WTC11 (cell line): ENCODE measurements at regions not wholly inside any gene's neighbourhood (a gene's known extent, or its start where the extent isn't known, plus 50 kb on each side); places are given as distances from the start of the nearest gene placed in this dataset.
A peak's percentile ranks its signal among the peaks of the same experiment; 100 is the strongest.

Experiments
- ATAC-seq: fragments of 200-7000 bp; cut with Tn5 transposase; 2 replicates; pipeline ENCODE4 v1.10.0; 2021; ENCODE audit warnings: mild to moderate bottlenecking, moderate library complexity
- CTCF ChIA-PET: fragments of 300-600 bp; sonication (Branson Sonifier 250); formaldehyde crosslinking; loops from one replicate; lab custom pipeline; 2021; ENCODE audit warnings: antibody characterized with exemption; lab: Charles Lee
- POLR2A ChIA-PET: fragments of 350-600 bp; sonication (Branson Sonifier 250); formaldehyde crosslinking; loops from one replicate; lab custom pipeline; 2021; ENCODE audit warnings: antibody characterized with exemption; lab: Charles Lee
- DNase-seq: peaks from one replicate; pipeline ENCODE4 v3.0.0; 2021; ENCODE audit warnings: low spot score
- H3K27ac Mint-ChIP-seq: 2 replicates; pipeline ENCODE4 v1.8.0; 2021; ENCODE audit warnings: mixed read lengths
- H3K27me3 Mint-ChIP-seq: 2 replicates; pipeline ENCODE4 v1.8.0; 2021; ENCODE audit warnings: low read depth, mild to moderate bottlenecking, moderate library complexity, mixed read lengths
- H3K36me3 Mint-ChIP-seq: 2 replicates; pipeline ENCODE4 v1.8.0; 2021; ENCODE audit warnings: mixed read lengths
- H3K4me1 Mint-ChIP-seq: 2 replicates; pipeline ENCODE4 v1.8.0; 2022; ENCODE audit warnings: mixed read lengths
- H3K4me3 Mint-ChIP-seq: 2 replicates; pipeline ENCODE4 v1.8.0; 2021; ENCODE audit warnings: mild to moderate bottlenecking, moderate library complexity, mixed read lengths
- H3K9me3 Mint-ChIP-seq: 2 replicates; pipeline ENCODE4 v1.8.0; 2021; ENCODE audit warnings: mixed read lengths
- CREB1 ChIP-seq: sonication (generic); formaldehyde crosslinking; IDR thresholded peaks from 2 replicates; pipeline ENCODE4 v1.8.0; 2023; ENCODE audit warnings: mild to moderate bottlenecking, missing genetic modification reagents
- EMX1 ChIP-seq: fragments of 250-450 bp; sonication (Bioruptor Pico); IDR thresholded peaks from 2 replicates; pipeline ENCODE4 v1.8.0; 2021; ENCODE audit warnings: mild to moderate bottlenecking
- FOXP1 ChIP-seq: sonication (generic); formaldehyde crosslinking; IDR thresholded peaks from 2 replicates; pipeline ENCODE4 v1.8.0; 2022; ENCODE audit warnings: missing genetic modification reagents, mild to moderate bottlenecking, moderate library complexity, borderline replicate concordance
- GRHL2 ChIP-seq: fragments of 250-450 bp; sonication (Bioruptor Pico); IDR thresholded peaks from 2 replicates; pipeline ENCODE4 v1.8.0; 2022; ENCODE audit warnings: mild to moderate bottlenecking, moderate library complexity; ENCODE audit not compliant: insufficient replicate concordance, severe bottlenecking
- NFYB ChIP-seq: sonication (generic); formaldehyde crosslinking; conservative IDR thresholded peaks from 2 replicates; pipeline ENCODE4 v1.8.0; 2022; ENCODE audit warnings: low read depth, missing genetic modification reagents
- NR2C2 ChIP-seq: sonication (generic); formaldehyde crosslinking; IDR thresholded peaks from 2 replicates; pipeline ENCODE4 v1.8.0; 2022; ENCODE audit warnings: mild to moderate bottlenecking, missing genetic modification reagents
- SMAD4 ChIP-seq: sonication (generic); formaldehyde crosslinking; IDR thresholded peaks from 2 replicates; pipeline ENCODE4 v1.8.0; 2022; ENCODE audit warnings: mild to moderate bottlenecking, missing genetic modification reagents
- SP1 ChIP-seq: sonication (generic); formaldehyde crosslinking; conservative IDR thresholded peaks from 2 replicates; pipeline ENCODE4 v1.8.1; 2022; ENCODE audit warnings: missing genetic modification reagents
- ZNF232 ChIP-seq: sonication (generic); formaldehyde crosslinking; IDR thresholded peaks from 2 replicates; pipeline ENCODE4 v1.8.0; 2022; ENCODE audit warnings: mild to moderate bottlenecking, missing genetic modification reagents
- ZNF423 ChIP-seq: fragments of 250-450 bp; sonication (Bioruptor Pico); IDR thresholded peaks from 2 replicates; pipeline ENCODE4 v2.1.2; 2022; ENCODE audit warnings: mild to moderate bottlenecking, moderate library complexity
- TF ChIP-seq, protein P1 (sequence below): fragments of 200-600 bp; IDR thresholded peaks from 2 replicates; pipeline ENCODE4 v1.8.0; 2022; ENCODE audit warnings: antibody characterized with exemption
- TF ChIP-seq, protein P2 (sequence below): sonication (generic); formaldehyde crosslinking; conservative IDR thresholded peaks from 2 replicates; pipeline ENCODE4 v1.8.1; 2023; ENCODE audit warnings: mild to moderate bottlenecking, low read depth, missing genetic modification reagents, moderate library complexity
- TF ChIP-seq, protein P3 (sequence below): sonication (generic); formaldehyde crosslinking; IDR thresholded peaks from 2 replicates; pipeline ENCODE4 v1.8.1; 2023; ENCODE audit warnings: mild to moderate bottlenecking, missing genetic modification reagents, moderate library complexity
- TF ChIP-seq, protein P4 (sequence below): sonication (generic); formaldehyde crosslinking; IDR thresholded peaks from 2 replicates; pipeline ENCODE4 v1.8.1; 2023; ENCODE audit warnings: mild to moderate bottlenecking, missing genetic modification reagents, moderate library complexity
- TF ChIP-seq, protein P5 (sequence below): fragments of 250-450 bp; sonication (Bioruptor Pico); IDR thresholded peaks from 2 replicates; pipeline ENCODE4 v1.9.0; 2021; ENCODE audit warnings: mild to moderate bottlenecking, borderline replicate concordance
- TF ChIP-seq, protein P6 (sequence below): sonication (generic); formaldehyde crosslinking; IDR thresholded peaks from 2 replicates; pipeline ENCODE4 v1.8.1; 2022; ENCODE audit warnings: low read depth, mild to moderate bottlenecking, moderate library complexity, missing genetic modification reagents, borderline replicate concordance
- TF ChIP-seq, protein P7 (sequence below): sonication (generic); formaldehyde crosslinking; IDR thresholded peaks from 2 replicates; pipeline ENCODE4 v1.8.0; 2022; ENCODE audit warnings: mild to moderate bottlenecking, missing genetic modification reagents
- TF ChIP-seq, protein P8 (sequence below): fragments of 250-450 bp; sonication (Bioruptor Pico); IDR thresholded peaks from 2 replicates; pipeline ENCODE4 v1.9.0; 2021; ENCODE audit warnings: mild to moderate bottlenecking
- TF ChIP-seq, protein P9 (sequence below): sonication (generic); formaldehyde crosslinking; IDR thresholded peaks from 2 replicates; pipeline ENCODE4 v1.8.1; 2022; ENCODE audit warnings: mild to moderate bottlenecking, missing genetic modification reagents, moderate library complexity, borderline replicate concordance

DNA sequence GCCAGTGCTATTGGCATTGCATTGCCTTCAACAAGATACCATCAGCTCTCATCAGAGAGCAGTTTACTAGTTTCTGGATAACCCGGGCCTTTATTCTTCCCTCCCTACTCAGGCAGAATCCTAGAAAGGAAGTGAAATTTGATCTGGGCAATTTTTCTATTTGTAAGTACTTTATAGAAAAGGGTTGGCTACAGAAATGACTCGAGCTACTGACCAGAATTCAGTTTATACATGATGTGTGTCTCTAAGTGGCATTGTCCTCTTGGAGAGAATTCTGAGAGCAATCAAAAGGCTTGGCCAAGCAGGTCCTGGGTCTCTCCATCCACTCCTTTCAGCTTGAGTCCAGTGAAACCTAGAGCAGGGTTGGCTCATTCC, 192.7 kb upstream of the LEF1 start:
- ATAC-seq (no peak), DNase-seq (no peak)
- no peaks in the 10 kb centered on the region for H3K36me3 Mint-ChIP-seq
- H3K27me3 Mint-ChIP-seq, result 0 out of 2 replicates have a peak, but pooled peaks cover 3% of the 10 kb centered on the region
- peaks cover 19% of the 10 kb centered on the region for H3K4me1 Mint-ChIP-seq
- H3K27ac Mint-ChIP-seq, result no peak overlapping the region
- no peaks in the 10 kb centered on the region for H3K9me3 Mint-ChIP-seq
- TF ChIP-seq, protein P1, sequence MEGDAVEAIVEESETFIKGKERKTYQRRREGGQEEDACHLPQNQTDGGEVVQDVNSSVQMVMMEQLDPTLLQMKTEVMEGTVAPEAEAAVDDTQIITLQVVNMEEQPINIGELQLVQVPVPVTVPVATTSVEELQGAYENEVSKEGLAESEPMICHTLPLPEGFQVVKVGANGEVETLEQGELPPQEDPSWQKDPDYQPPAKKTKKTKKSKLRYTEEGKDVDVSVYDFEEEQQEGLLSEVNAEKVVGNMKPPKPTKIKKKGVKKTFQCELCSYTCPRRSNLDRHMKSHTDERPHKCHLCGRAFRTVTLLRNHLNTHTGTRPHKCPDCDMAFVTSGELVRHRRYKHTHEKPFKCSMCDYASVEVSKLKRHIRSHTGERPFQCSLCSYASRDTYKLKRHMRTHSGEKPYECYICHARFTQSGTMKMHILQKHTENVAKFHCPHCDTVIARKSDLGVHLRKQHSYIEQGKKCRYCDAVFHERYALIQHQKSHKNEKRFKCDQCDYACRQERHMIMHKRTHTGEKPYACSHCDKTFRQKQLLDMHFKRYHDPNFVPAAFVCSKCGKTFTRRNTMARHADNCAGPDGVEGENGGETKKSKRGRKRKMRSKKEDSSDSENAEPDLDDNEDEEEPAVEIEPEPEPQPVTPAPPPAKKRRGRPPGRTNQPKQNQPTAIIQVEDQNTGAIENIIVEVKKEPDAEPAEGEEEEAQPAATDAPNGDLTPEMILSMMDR, result no peak
- TF ChIP-seq ZNF423 (CRISPR knock-in tag) (no peak), NFYB (CRISPR knock-in tag) (no peak), NR2C2 (no peak)
- TF ChIP-seq, protein P2, sequence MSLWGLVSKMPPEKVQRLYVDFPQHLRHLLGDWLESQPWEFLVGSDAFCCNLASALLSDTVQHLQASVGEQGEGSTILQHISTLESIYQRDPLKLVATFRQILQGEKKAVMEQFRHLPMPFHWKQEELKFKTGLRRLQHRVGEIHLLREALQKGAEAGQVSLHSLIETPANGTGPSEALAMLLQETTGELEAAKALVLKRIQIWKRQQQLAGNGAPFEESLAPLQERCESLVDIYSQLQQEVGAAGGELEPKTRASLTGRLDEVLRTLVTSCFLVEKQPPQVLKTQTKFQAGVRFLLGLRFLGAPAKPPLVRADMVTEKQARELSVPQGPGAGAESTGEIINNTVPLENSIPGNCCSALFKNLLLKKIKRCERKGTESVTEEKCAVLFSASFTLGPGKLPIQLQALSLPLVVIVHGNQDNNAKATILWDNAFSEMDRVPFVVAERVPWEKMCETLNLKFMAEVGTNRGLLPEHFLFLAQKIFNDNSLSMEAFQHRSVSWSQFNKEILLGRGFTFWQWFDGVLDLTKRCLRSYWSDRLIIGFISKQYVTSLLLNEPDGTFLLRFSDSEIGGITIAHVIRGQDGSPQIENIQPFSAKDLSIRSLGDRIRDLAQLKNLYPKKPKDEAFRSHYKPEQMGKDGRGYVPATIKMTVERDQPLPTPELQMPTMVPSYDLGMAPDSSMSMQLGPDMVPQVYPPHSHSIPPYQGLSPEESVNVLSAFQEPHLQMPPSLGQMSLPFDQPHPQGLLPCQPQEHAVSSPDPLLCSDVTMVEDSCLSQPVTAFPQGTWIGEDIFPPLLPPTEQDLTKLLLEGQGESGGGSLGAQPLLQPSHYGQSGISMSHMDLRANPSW (CRISPR knock-in tag), result no peak
- TF ChIP-seq, protein P3, sequence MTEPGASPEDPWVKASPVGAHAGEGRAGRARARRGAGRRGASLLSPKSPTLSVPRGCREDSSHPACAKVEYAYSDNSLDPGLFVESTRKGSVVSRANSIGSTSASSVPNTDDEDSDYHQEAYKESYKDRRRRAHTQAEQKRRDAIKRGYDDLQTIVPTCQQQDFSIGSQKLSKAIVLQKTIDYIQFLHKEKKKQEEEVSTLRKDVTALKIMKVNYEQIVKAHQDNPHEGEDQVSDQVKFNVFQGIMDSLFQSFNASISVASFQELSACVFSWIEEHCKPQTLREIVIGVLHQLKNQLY (CRISPR knock-in tag), result no peak
- TF ChIP-seq, protein P4, sequence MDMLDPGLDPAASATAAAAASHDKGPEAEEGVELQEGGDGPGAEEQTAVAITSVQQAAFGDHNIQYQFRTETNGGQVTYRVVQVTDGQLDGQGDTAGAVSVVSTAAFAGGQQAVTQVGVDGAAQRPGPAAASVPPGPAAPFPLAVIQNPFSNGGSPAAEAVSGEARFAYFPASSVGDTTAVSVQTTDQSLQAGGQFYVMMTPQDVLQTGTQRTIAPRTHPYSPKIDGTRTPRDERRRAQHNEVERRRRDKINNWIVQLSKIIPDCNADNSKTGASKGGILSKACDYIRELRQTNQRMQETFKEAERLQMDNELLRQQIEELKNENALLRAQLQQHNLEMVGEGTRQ (CRISPR knock-in tag), result no peak
- ChIA-PET POLR2A (no interaction called here), CTCF (interaction anchor here (1.0 to 1.1 kb wide), 2 partner anchors 28 to 32 kb away, joined by 3 read pairs; no protein-coding TSS in a partner anchor)
- no peak overlapping the region for H3K4me3 Mint-ChIP-seq

DNA sequence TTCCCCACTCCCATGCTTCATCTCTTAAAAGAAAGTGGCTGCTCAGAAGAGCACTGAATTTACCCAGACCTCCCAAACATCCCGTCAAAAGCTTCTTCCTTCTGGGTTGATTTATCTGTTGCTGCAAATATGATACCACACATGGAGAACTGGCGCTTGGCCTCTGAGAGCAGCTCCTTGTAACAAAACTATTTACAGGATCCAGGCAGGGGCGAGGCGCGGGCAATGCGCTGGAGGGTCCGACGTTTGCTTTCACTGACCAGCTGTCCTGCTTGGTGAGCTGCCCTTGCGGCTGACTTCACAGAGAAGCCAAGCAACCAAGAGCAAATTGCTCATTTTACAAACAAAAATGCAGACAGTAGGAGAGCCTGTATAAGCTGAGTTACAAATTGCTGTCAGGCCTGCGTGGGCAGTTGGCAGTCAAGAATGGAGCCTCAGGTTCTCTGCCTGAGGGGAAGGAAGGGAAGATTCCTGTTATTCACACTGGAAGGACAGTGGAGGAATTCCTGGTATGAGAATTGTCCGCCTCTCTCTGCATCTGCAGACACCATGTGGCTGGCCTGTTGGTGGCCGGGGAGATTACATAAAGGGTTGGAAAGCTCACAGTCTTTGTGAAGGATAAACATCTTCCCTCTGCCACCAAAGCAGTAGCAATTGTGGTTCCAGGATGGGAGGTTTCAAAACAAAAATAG, 192.2 kb upstream of the LEF1 start:
- no peak overlapping the region for H3K4me3 Mint-ChIP-seq
- CTCF ChIA-PET, result interaction anchor here (1.0 to 1.4 kb wide), 4 partner anchors 22 to 70 kb away, joined by 3 read pairs; no protein-coding TSS in a partner anchor
- TF ChIP-seq ZNF232 (CRISPR knock-in tag), result no peak
- TF ChIP-seq SMAD4 (CRISPR knock-in tag), result no peak
- no peak for TF ChIP-seq EMX1 (CRISPR knock-in tag)
- TF ChIP-seq CREB1 (CRISPR knock-in tag), result no peak
- TF ChIP-seq FOXP1, result no peak
- no peak for TF ChIP-seq GRHL2 (CRISPR knock-in tag)
- TF ChIP-seq, protein P5, sequence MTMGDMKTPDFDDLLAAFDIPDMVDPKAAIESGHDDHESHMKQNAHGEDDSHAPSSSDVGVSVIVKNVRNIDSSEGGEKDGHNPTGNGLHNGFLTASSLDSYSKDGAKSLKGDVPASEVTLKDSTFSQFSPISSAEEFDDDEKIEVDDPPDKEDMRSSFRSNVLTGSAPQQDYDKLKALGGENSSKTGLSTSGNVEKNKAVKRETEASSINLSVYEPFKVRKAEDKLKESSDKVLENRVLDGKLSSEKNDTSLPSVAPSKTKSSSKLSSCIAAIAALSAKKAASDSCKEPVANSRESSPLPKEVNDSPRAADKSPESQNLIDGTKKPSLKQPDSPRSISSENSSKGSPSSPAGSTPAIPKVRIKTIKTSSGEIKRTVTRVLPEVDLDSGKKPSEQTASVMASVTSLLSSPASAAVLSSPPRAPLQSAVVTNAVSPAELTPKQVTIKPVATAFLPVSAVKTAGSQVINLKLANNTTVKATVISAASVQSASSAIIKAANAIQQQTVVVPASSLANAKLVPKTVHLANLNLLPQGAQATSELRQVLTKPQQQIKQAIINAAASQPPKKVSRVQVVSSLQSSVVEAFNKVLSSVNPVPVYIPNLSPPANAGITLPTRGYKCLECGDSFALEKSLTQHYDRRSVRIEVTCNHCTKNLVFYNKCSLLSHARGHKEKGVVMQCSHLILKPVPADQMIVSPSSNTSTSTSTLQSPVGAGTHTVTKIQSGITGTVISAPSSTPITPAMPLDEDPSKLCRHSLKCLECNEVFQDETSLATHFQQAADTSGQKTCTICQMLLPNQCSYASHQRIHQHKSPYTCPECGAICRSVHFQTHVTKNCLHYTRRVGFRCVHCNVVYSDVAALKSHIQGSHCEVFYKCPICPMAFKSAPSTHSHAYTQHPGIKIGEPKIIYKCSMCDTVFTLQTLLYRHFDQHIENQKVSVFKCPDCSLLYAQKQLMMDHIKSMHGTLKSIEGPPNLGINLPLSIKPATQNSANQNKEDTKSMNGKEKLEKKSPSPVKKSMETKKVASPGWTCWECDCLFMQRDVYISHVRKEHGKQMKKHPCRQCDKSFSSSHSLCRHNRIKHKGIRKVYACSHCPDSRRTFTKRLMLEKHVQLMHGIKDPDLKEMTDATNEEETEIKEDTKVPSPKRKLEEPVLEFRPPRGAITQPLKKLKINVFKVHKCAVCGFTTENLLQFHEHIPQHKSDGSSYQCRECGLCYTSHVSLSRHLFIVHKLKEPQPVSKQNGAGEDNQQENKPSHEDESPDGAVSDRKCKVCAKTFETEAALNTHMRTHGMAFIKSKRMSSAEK, result no peak
- TF ChIP-seq, protein P6, sequence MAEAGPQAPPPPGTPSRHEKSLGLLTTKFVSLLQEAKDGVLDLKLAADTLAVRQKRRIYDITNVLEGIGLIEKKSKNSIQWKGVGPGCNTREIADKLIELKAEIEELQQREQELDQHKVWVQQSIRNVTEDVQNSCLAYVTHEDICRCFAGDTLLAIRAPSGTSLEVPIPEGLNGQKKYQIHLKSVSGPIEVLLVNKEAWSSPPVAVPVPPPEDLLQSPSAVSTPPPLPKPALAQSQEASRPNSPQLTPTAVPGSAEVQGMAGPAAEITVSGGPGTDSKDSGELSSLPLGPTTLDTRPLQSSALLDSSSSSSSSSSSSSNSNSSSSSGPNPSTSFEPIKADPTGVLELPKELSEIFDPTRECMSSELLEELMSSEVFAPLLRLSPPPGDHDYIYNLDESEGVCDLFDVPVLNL (CRISPR knock-in tag), result no peak
- TF ChIP-seq, protein P7, sequence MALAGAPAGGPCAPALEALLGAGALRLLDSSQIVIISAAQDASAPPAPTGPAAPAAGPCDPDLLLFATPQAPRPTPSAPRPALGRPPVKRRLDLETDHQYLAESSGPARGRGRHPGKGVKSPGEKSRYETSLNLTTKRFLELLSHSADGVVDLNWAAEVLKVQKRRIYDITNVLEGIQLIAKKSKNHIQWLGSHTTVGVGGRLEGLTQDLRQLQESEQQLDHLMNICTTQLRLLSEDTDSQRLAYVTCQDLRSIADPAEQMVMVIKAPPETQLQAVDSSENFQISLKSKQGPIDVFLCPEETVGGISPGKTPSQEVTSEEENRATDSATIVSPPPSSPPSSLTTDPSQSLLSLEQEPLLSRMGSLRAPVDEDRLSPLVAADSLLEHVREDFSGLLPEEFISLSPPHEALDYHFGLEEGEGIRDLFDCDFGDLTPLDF, result no peak
- TF ChIP-seq, protein P8, sequence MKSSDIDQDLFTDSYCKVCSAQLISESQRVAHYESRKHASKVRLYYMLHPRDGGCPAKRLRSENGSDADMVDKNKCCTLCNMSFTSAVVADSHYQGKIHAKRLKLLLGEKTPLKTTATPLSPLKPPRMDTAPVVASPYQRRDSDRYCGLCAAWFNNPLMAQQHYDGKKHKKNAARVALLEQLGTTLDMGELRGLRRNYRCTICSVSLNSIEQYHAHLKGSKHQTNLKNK (CRISPR knock-in tag), result no peak
- TF ChIP-seq SP1, result no peak
- TF ChIP-seq, protein P9, sequence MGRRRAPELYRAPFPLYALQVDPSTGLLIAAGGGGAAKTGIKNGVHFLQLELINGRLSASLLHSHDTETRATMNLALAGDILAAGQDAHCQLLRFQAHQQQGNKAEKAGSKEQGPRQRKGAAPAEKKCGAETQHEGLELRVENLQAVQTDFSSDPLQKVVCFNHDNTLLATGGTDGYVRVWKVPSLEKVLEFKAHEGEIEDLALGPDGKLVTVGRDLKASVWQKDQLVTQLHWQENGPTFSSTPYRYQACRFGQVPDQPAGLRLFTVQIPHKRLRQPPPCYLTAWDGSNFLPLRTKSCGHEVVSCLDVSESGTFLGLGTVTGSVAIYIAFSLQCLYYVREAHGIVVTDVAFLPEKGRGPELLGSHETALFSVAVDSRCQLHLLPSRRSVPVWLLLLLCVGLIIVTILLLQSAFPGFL (CRISPR knock-in tag), result no peak

More for the DNA sequence above, 192.2 kb upstream of the LEF1 start:
- ATAC-seq (peak; percentile 91), DNase-seq (no peak)
- Mint-ChIP-seq H3K27ac (0 out of 2 replicates have a peak overlapping the region, but pooled peaks have one; percentile 5), H3K27me3 (0 out of 2 replicates have a peak, but pooled peaks cover 3% of the 10 kb centered on the region), H3K9me3 (no peaks in the 10 kb centered on the region), H3K36me3 (no peaks in the 10 kb centered on the region), H3K4me1 (peaks cover 19% of the 10 kb centered on the region)
- POLR2A ChIA-PET, result no interaction called here
